C4-2B (cell line): ENCODE measurements at regions not wholly inside any gene's neighbourhood (a gene's known extent, or its start where the extent isn't known, plus 50 kb on each side); places are given as distances from the start of the nearest gene placed in this dataset.

Experiments
- CTCF ChIP-seq: fragments of 450-650 bp; conservative IDR thresholded peaks from 2 replicates; pipeline ENCODE4 v1.5.1; 2017; ENCODE audit warnings: mild to moderate bottlenecking
- ZFX ChIP-seq: fragments of 450-650 bp; IDR thresholded peaks from 2 replicates; pipeline ENCODE4 v1.6.1; 2017

GRCh38 chr11:25485315-25485714, 846.6 kb upstream of the ANO3 start:
- TF ChIP-seq CTCF: no peak
- TF ChIP-seq ZFX: no peak
